ENCODE measurements at regions not wholly inside any gene's neighbourhood (a gene's known extent, or its start where the extent isn't known, plus 50 kb on each side); places are given as distances from the start of the nearest gene placed in this dataset.

DNA sequence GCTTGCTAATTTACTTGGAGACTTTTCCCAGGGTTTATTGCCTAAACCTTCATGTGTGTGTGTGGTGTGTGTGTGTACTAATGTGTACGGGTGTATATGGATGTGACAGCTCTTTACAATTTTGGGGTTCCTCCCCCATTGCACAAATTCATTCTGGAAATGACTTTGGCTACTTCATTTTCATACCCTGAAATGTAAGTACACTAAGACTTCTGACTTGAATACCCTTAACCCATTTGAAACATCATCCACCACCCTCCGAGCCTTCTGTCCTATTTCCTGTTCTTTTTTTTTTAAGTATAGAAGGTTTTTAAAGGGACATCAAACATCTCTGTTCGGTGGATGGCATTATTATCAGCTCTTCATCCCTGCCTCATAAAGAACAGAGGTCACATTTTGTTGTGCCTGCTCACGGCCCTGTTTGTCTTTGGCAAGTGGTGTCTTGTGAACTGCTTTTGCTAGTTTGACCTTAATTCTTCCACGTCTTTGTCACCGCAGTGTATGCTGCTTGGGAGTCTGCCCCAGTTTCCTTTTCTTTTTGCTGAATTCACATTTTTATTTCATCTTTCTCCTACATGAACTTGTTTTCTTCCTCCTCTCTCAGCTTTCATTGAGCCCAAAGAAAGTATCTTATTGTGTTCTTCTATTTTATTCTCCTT lies 228.3 kb downstream of the FOXO1 start:
- H3K4me1 Mint-ChIP-seq, result peaks cover 35% of the 10 kb centered on the region
- no peak for DNase-seq
- no peak for ATAC-seq
- CTCF ChIA-PET, result no interaction called here
- H3K4me3 Mint-ChIP-seq, result peak overlapping the region; percentile 19
- H3K27ac Mint-ChIP-seq, result peak overlapping the region; percentile 17
- no peaks in the 10 kb centered on the region for H3K27me3 Mint-ChIP-seq
- no peaks in the 10 kb centered on the region for H3K9me3 Mint-ChIP-seq (ENCODE audit: low read depth)
- H3K36me3 Mint-ChIP-seq, result peaks cover 4% of the 10 kb centered on the region

GRCh38 chr13:40438999-40439797 lies 227.2 kb downstream of the FOXO1 start:
- no peak overlapping the region for H3K27ac Mint-ChIP-seq
- peaks cover 2% of the 10 kb centered on the region for H3K36me3 Mint-ChIP-seq
- ATAC-seq, result peak; percentile 57
- no peak for DNase-seq
- CTCF ChIA-PET, result no interaction called here
- H3K4me3 Mint-ChIP-seq, result no peak overlapping the region
- H3K9me3 Mint-ChIP-seq (ENCODE audit: low read depth), result no peaks in the 10 kb centered on the region
- no peaks in the 10 kb centered on the region for H3K27me3 Mint-ChIP-seq
- peaks cover 27% of the 10 kb centered on the region for H3K4me1 Mint-ChIP-seq

GRCh38 chr13:40439928-40440327 lies 226.5 kb downstream of the FOXO1 start:
- H3K27ac Mint-ChIP-seq, result no peak overlapping the region
- H3K27me3 Mint-ChIP-seq, result no peaks in the 10 kb centered on the region
- DNase-seq (no peak), ATAC-seq (no peak)
- H3K9me3 Mint-ChIP-seq (ENCODE audit: low read depth), result no peaks in the 10 kb centered on the region
- CTCF ChIA-PET, result no interaction called here
- no peaks in the 10 kb centered on the region for H3K36me3 Mint-ChIP-seq
- peaks cover 20% of the 10 kb centered on the region for H3K4me1 Mint-ChIP-seq
- H3K4me3 Mint-ChIP-seq, result no peak overlapping the region

DNA sequence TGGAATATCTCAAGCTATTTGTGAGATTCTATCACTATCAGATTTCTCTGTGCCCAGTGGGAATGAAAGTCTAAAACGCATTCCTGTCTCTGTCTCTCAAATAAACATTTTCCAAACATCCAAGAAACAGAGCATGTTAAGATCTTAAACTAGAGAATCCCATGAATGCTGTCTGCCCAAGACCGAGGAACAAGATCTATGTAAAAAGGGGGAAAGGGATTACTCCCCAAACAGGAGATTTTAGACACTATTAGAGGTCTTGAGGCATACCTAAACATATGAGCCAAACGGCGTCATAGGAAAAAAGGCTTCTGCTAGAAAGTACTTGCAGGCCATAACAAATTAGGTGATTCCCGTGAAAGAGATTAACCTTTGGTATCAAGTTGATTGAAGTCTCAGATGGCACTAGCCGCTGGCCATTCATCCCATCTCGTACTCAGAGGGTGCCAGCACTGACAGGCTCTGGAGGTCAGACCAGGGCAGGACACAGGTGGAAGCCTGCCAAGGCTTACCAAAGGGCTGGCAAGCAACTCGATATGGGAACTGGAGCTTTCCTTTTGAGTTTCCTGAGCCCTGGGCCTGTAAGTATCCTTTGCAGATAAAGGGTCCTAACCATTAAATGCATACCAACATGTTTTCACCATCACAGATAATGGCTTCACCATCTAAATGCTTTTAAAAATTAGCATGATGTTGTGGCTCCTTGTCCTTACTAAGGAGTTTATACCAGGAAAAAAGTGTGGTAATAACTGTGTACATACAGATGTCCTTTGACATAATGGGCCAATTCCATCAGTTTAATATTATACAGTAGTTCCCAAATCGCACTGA lies 225.2 kb downstream of the FOXO1 start:
- H3K4me1 Mint-ChIP-seq, result peaks cover 22% of the 10 kb centered on the region
- CTCF ChIA-PET, result no interaction called here
- no peak for DNase-seq
- H3K27me3 Mint-ChIP-seq, result no peaks in the 10 kb centered on the region
- no peak overlapping the region for H3K4me3 Mint-ChIP-seq
- no peak overlapping the region for H3K27ac Mint-ChIP-seq
- H3K36me3 Mint-ChIP-seq, result no peaks in the 10 kb centered on the region
- no peak for ATAC-seq
- no peaks in the 10 kb centered on the region for H3K9me3 Mint-ChIP-seq (ENCODE audit: low read depth)

DNA sequence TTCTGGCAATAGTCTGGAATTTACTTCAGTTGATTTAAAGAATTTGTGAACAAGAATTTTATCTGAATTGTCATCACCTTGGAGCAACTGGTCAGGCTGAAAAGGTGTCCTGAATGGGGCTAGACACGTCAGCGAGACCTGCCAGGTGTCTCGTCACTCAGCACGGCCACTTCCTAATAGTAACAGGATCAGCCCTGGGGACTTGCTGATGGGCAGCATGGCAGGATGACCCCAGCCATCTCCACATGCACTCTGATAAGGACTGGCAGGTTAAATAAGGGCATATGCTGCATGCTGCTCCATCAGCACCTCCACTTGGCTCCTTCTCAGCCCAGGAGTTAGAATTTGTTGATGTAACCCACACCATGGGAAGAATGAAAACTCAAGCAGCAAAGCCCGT lies 224.2 kb downstream of the FOXO1 start:
- Mint-ChIP-seq H3K27ac (no peak overlapping the region), H3K36me3 (no peaks in the 10 kb centered on the region), H3K4me1 (peaks cover 22% of the 10 kb centered on the region), H3K4me3 (no peak overlapping the region), H3K27me3 (no peaks in the 10 kb centered on the region), H3K9me3 (ENCODE audit: low read depth) (no peaks in the 10 kb centered on the region)
- CTCF ChIA-PET, result no interaction called here
- ATAC-seq (no peak), DNase-seq (no peak)

- Mint-ChIP-seq H3K4me1 (peaks cover 20% of the 10 kb centered on the region), H3K36me3 (no peaks in the 10 kb centered on the region), H3K27me3 (no peaks in the 10 kb centered on the region), H3K27ac (no peak overlapping the region), H3K4me3 (no peak overlapping the region), H3K9me3 (ENCODE audit: low read depth) (no peaks in the 10 kb centered on the region)
- DNase-seq (no peak), ATAC-seq (no peak)
- CTCF ChIA-PET, result no interaction called here
These were observed 223.6 kb downstream of the FOXO1 start for GRCh38 chr13:40442826-40443225.

DNA sequence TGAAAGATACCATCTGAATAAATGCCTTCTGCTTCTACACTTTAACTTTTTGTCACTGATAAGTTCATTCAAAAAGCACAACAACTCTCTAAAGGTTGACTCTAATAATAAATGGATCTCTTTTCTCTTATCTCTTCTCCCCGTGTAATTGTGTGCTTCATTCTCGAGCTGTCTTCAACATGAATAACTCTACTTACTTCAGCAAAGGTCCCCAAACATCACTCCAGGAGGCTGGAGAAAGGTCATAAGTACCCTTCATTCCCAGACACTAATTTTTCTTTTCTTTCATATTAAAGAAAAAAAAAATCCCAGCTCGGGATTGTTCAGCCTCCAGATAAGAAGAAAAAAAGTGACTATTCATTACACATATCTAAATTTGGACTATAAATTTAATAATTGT lies 222.2 kb downstream of the FOXO1 start:
- no peak overlapping the region for H3K4me3 Mint-ChIP-seq
- peaks cover 15% of the 10 kb centered on the region for H3K4me1 Mint-ChIP-seq
- no peaks in the 10 kb centered on the region for H3K27me3 Mint-ChIP-seq
- DNase-seq, result no peak
- no peaks in the 10 kb centered on the region for H3K36me3 Mint-ChIP-seq
- ATAC-seq, result no peak
- H3K27ac Mint-ChIP-seq, result no peak overlapping the region
- CTCF ChIA-PET, result interaction anchor here (1.0 to 1.1 kb wide), 2 partner anchors 10 to 26 kb away, joined by 3 to 4 read pairs; no protein-coding TSS in a partner anchor
- H3K9me3 Mint-ChIP-seq (ENCODE audit: low read depth), result no peaks in the 10 kb centered on the region

DNA sequence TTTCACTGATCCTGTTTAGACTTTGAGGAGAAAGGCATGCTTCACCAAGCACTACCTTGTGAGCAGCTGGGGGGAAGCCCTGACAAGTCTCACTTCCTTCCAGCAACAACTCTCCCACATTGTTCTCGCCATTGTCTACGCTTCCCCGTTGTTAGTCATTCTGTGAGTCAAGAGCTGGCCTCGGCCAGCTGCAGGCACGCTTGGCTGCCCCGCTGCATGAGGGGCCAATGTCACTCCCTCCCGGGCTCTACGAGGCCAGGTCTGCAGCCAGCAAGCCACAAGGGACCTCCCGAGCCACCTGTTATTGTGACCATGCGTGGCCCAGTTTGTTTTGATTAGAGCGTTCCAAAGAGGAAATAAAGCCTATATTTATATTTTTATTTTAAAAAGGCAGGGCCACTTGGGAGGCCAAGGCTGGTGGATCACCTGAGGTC lies 220.9 kb downstream of the FOXO1 start:
- Mint-ChIP-seq H3K27me3 (no peaks in the 10 kb centered on the region), H3K4me1 (peaks cover 15% of the 10 kb centered on the region), H3K4me3 (no peak overlapping the region), H3K9me3 (ENCODE audit: low read depth) (no peaks in the 10 kb centered on the region), H3K36me3 (no peaks in the 10 kb centered on the region), H3K27ac (no peak overlapping the region)
- peak; percentile 47 for DNase-seq
- ATAC-seq, result peak; percentile 57
- CTCF ChIA-PET, result no interaction called here

GRCh38 chr13:40446365-40446764 lies 220.1 kb downstream of the FOXO1 start:
- H3K4me3 Mint-ChIP-seq, result no peak overlapping the region
- CTCF ChIA-PET, result no interaction called here
- ATAC-seq (no peak), DNase-seq (no peak)
- H3K27me3 Mint-ChIP-seq, result no peaks in the 10 kb centered on the region
- H3K9me3 Mint-ChIP-seq (ENCODE audit: low read depth), result no peaks in the 10 kb centered on the region
- no peaks in the 10 kb centered on the region for H3K36me3 Mint-ChIP-seq
- H3K4me1 Mint-ChIP-seq, result peaks cover 15% of the 10 kb centered on the region
- H3K27ac Mint-ChIP-seq, result no peak overlapping the region

GRCh38 chr13:40447857-40448256 lies 218.6 kb downstream of the FOXO1 start:
- Mint-ChIP-seq H3K9me3 (ENCODE audit: low read depth) (no peaks in the 10 kb centered on the region), H3K36me3 (no peaks in the 10 kb centered on the region), H3K27me3 (no peaks in the 10 kb centered on the region), H3K4me3 (no peak overlapping the region), H3K4me1 (peaks cover 15% of the 10 kb centered on the region), H3K27ac (no peak overlapping the region)
- CTCF ChIA-PET, result no interaction called here
- ATAC-seq (no peak), DNase-seq (no peak)

- ATAC-seq (no peak), DNase-seq (no peak)
- Mint-ChIP-seq H3K4me3 (no peak overlapping the region), H3K4me1 (peaks cover 8% of the 10 kb centered on the region), H3K27ac (no peak overlapping the region), H3K36me3 (no peaks in the 10 kb centered on the region), H3K9me3 (ENCODE audit: low read depth) (no peaks in the 10 kb centered on the region), H3K27me3 (no peaks in the 10 kb centered on the region)
- CTCF ChIA-PET, result interaction anchor here (1.2 kb wide), 1 partner anchor 279 kb away, joined by 3 read pairs; no protein-coding TSS in a partner anchor
These were observed 214.3 kb downstream of the FOXO1 start for GRCh38 chr13:40452038-40452666.

GRCh38 chr13:40452741-40453334 lies 213.6 kb downstream of the FOXO1 start:
- Mint-ChIP-seq H3K27me3 (no peaks in the 10 kb centered on the region), H3K36me3 (no peaks in the 10 kb centered on the region), H3K4me1 (peaks cover 8% of the 10 kb centered on the region), H3K9me3 (ENCODE audit: low read depth) (no peaks in the 10 kb centered on the region), H3K4me3 (no peak overlapping the region), H3K27ac (no peak overlapping the region)
- ATAC-seq (no peak), DNase-seq (no peak)
- CTCF ChIA-PET, result no interaction called here

All from activated CD8-positive, alpha-beta memory T cell treated with anti-CD3 and anti-CD28 coated beads, Interleukin-2, amount 10 ng/mL, durations not matched to agents 7 days and 5 days (primary cell).